ENCODE measurements at regions not wholly inside any gene's neighbourhood (a gene's known extent, or its start where the extent isn't known, plus 50 kb on each side); places are given as distances from the start of the nearest gene placed in this dataset.

DNA sequence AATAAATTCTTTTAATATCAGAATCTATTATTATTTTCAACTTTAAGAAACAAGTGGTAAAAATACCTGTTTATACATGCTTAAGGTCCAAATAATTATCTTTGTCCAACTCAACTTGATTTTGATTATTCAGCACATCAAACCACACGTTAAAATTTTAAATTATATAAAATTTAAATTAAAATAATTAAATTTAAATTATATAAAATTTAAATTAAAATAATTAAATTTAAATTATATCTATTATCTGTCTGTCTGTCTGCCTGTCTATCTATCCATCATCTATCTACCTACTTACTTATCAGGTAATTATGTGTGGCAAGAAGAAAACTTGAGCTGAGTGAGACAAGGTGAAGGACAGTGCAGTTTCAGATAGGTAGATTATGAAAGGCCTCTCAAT is 605.3 kb upstream of the RIOK2 start:
- H3K9me3 Mint-ChIP-seq (ENCODE audit: low read depth) = peaks cover 3% of the 10 kb centered on the region
- TF ChIP-seq, protein P1, sequence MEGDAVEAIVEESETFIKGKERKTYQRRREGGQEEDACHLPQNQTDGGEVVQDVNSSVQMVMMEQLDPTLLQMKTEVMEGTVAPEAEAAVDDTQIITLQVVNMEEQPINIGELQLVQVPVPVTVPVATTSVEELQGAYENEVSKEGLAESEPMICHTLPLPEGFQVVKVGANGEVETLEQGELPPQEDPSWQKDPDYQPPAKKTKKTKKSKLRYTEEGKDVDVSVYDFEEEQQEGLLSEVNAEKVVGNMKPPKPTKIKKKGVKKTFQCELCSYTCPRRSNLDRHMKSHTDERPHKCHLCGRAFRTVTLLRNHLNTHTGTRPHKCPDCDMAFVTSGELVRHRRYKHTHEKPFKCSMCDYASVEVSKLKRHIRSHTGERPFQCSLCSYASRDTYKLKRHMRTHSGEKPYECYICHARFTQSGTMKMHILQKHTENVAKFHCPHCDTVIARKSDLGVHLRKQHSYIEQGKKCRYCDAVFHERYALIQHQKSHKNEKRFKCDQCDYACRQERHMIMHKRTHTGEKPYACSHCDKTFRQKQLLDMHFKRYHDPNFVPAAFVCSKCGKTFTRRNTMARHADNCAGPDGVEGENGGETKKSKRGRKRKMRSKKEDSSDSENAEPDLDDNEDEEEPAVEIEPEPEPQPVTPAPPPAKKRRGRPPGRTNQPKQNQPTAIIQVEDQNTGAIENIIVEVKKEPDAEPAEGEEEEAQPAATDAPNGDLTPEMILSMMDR (IDR thresholded peaks at IDR 0.05) = no peak
- H3K27me3 Mint-ChIP-seq (ENCODE audit: low read depth) = no peaks in the 10 kb centered on the region
- no peaks in the 10 kb centered on the region for H3K36me3 Mint-ChIP-seq (ENCODE audit: low read depth)
- H3K4me1 Mint-ChIP-seq (ENCODE audit: low read depth) = no peaks in the 10 kb centered on the region
- no peak for DNase-seq (ENCODE audit: low spot score)
- no peak overlapping the region for H3K27ac Mint-ChIP-seq (ENCODE audit: unreplicated experiment)
- no peak overlapping the region for H3K4me3 Mint-ChIP-seq (ENCODE audit: unreplicated experiment)

DNA sequence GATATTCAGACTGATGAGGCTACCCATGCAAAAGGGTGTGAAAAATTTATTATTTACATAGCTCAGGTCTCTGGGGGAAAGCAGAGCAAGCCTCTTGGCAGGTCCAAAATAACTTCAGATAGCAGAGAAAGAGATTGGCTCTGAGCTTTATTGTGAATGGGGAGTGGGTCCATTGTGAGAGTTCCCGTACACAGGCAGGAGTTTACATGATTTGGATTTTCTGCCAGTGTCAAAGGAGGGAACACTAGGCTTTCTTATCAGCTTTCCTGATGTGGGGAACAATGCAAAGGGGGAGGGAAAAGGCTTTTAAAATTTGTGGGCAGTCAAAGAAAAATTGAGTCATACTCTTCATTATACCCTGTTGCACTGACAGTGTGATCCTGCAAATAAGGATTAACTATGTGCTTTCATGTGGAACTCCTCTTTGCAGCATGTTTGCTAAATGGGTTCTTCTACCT is 615.0 kb upstream of the RIOK2 start:
- Mint-ChIP-seq H3K4me1 (ENCODE audit: low read depth) (no peaks in the 10 kb centered on the region), H3K4me3 (ENCODE audit: unreplicated experiment) (no peak overlapping the region), H3K9me3 (ENCODE audit: low read depth) (peaks cover 1% of the 10 kb centered on the region), H3K27me3 (ENCODE audit: low read depth) (no peaks in the 10 kb centered on the region), H3K27ac (ENCODE audit: unreplicated experiment) (no peak overlapping the region), H3K36me3 (ENCODE audit: low read depth) (no peaks in the 10 kb centered on the region)
- no peak for DNase-seq (ENCODE audit: low spot score)
- TF ChIP-seq, protein P1 (IDR thresholded peaks at IDR 0.05) = no peak

- H3K36me3 Mint-ChIP-seq (ENCODE audit: low read depth) = no peaks in the 10 kb centered on the region
- TF ChIP-seq, protein P1 (IDR thresholded peaks at IDR 0.05) = no peak
- DNase-seq (ENCODE audit: low spot score) = no peak
- H3K27me3 Mint-ChIP-seq (ENCODE audit: low read depth) = no peaks in the 10 kb centered on the region
- H3K9me3 Mint-ChIP-seq (ENCODE audit: low read depth) = peaks cover 7% of the 10 kb centered on the region
- no peak overlapping the region for H3K27ac Mint-ChIP-seq (ENCODE audit: unreplicated experiment)
- no peak overlapping the region for H3K4me3 Mint-ChIP-seq (ENCODE audit: unreplicated experiment)
- H3K4me1 Mint-ChIP-seq (ENCODE audit: low read depth) = no peaks in the 10 kb centered on the region
Observed at GRCh38 chr5:97801461-97801860, 618.4 kb upstream of the RIOK2 start.

GRCh38 chr5:97820138-97820537 is 637.1 kb upstream of the RIOK2 start:
- TF ChIP-seq, protein P1 (IDR thresholded peaks at IDR 0.05) = no peak
- DNase-seq (ENCODE audit: low spot score) = no peak
- Mint-ChIP-seq H3K4me1 (ENCODE audit: low read depth) (no peaks in the 10 kb centered on the region), H3K27ac (ENCODE audit: unreplicated experiment) (no peak overlapping the region), H3K27me3 (ENCODE audit: low read depth) (peaks cover 3% of the 10 kb centered on the region), H3K4me3 (ENCODE audit: unreplicated experiment) (no peak overlapping the region), H3K36me3 (ENCODE audit: low read depth) (peaks cover 2% of the 10 kb centered on the region), H3K9me3 (ENCODE audit: low read depth) (peaks cover 14% of the 10 kb centered on the region)

GRCh38 chr5:97832645-97833296 is 649.7 kb upstream of the RIOK2 start:
- H3K27me3 Mint-ChIP-seq (ENCODE audit: low read depth) = peaks cover 2% of the 10 kb centered on the region
- H3K4me3 Mint-ChIP-seq (ENCODE audit: unreplicated experiment) = no peak overlapping the region
- peaks cover 5% of the 10 kb centered on the region for H3K9me3 Mint-ChIP-seq (ENCODE audit: low read depth)
- no peak overlapping the region for H3K27ac Mint-ChIP-seq (ENCODE audit: unreplicated experiment)
- TF ChIP-seq, protein P1 (IDR thresholded peaks at IDR 0.05) = no peak
- H3K36me3 Mint-ChIP-seq (ENCODE audit: low read depth) = peaks cover 4% of the 10 kb centered on the region
- H3K4me1 Mint-ChIP-seq (ENCODE audit: low read depth) = peaks cover 6% of the 10 kb centered on the region
- DNase-seq (ENCODE audit: low spot score) = no peak

Data from chondrocyte (in vitro differentiated cells).